Endothelial cell (in vitro differentiated cells): ENCODE measurements at regions not wholly inside any gene's neighbourhood (a gene's known extent, or its start where the extent isn't known, plus 50 kb on each side); places are given as distances from the start of the nearest gene placed in this dataset.
"Not testable (repeated sequence)": the region's sequence is repeated elsewhere in the genome, so short reads cannot be mapped to it uniquely, and the experiment has no call there.

ENCODE experiments used
- DNase-seq: peaks from one replicate; pipeline ENCODE4 v3.0.0; 2021; ENCODE audit warnings: low spot score
- H3K27ac Mint-ChIP-seq: one replicate; pipeline ENCODE4 v1.8.0; 2021; ENCODE audit warnings: mixed read lengths, inconsistent platforms; ENCODE audit not compliant: unreplicated experiment
- H3K27me3 Mint-ChIP-seq: one replicate; pipeline ENCODE4 v1.8.0; 2021; ENCODE audit warnings: mild to moderate bottlenecking, moderate library complexity, mixed read lengths, inconsistent platforms; ENCODE audit not compliant: unreplicated experiment
- H3K36me3 Mint-ChIP-seq: one replicate; pipeline ENCODE4 v1.8.0; 2021; ENCODE audit warnings: mild to moderate bottlenecking, low read depth, mixed read lengths, inconsistent platforms; ENCODE audit not compliant: unreplicated experiment
- H3K4me1 Mint-ChIP-seq: one replicate; pipeline ENCODE4 v1.8.0; 2021; ENCODE audit warnings: mild to moderate bottlenecking, mixed read lengths, inconsistent platforms; ENCODE audit not compliant: unreplicated experiment
- H3K4me3 Mint-ChIP-seq: one replicate; pipeline ENCODE4 v1.8.0; 2021; ENCODE audit warnings: mild to moderate bottlenecking, mixed read lengths, inconsistent platforms; ENCODE audit not compliant: unreplicated experiment
- H3K9me3 Mint-ChIP-seq: one replicate; pipeline ENCODE4 v1.8.0; 2021; ENCODE audit warnings: mixed read lengths, inconsistent platforms; ENCODE audit not compliant: unreplicated experiment
- TF ChIP-seq, protein P1 (sequence below): fragments of 200-600 bp; sonication (generic); IDR thresholded peaks from one replicate; pipeline ENCODE4 v1.5.0; 2021; ENCODE audit warnings: antibody characterized with exemption; ENCODE audit not compliant: unreplicated experiment

DNA sequence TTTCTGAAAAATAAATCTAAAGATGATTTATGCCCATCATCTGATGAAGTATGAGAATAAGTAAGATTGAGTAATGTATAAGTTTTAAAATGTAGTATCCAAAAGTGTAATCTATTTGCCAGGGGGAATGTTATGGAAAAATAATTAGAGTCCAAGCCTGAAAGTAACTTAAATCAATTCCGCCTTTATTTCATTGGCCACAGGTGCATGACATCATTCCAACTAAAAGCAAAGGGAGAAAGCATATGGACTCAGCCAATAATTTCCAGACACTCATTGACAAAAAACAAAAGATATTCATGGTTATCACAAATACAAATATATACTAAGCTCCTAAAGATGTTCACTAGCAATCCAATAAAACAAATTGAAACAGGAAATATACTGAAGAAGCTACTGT, 752.6 kb upstream of the TMEFF2 start:
- Mint-ChIP-seq H3K36me3 (no peaks in the 10 kb centered on the region), H3K9me3 (no peaks in the 10 kb centered on the region), H3K4me3 (no peak overlapping the region), H3K4me1 (no peaks in the 10 kb centered on the region), H3K27me3 (no peaks in the 10 kb centered on the region), H3K27ac (no peak overlapping the region)
- DNase-seq, result no peak
- TF ChIP-seq, protein P1, sequence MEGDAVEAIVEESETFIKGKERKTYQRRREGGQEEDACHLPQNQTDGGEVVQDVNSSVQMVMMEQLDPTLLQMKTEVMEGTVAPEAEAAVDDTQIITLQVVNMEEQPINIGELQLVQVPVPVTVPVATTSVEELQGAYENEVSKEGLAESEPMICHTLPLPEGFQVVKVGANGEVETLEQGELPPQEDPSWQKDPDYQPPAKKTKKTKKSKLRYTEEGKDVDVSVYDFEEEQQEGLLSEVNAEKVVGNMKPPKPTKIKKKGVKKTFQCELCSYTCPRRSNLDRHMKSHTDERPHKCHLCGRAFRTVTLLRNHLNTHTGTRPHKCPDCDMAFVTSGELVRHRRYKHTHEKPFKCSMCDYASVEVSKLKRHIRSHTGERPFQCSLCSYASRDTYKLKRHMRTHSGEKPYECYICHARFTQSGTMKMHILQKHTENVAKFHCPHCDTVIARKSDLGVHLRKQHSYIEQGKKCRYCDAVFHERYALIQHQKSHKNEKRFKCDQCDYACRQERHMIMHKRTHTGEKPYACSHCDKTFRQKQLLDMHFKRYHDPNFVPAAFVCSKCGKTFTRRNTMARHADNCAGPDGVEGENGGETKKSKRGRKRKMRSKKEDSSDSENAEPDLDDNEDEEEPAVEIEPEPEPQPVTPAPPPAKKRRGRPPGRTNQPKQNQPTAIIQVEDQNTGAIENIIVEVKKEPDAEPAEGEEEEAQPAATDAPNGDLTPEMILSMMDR, result no peak

DNA sequence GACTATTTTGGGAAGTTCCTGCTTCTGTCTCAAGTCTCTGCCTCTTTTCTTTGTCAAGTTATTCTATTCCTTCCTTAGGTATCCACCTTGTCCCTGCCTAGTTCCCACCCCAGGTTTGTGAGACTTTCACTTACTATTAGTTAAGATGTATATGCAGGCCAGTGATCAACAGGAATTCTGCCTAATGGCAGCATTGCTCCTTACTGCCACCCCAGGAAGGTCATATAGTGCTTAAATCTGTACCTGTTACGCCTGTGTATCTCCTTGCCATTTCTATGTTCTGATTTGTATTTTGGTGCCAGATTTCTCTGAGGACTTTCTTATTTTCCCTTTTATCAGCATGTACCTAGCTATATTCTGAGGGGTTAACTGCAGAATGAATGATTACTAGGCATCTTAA, 746.0 kb upstream of the TMEFF2 start:
- Mint-ChIP-seq H3K4me3 (no peak overlapping the region), H3K27ac (no peak overlapping the region), H3K27me3 (peaks cover 1% of the 10 kb centered on the region), H3K9me3 (no peaks in the 10 kb centered on the region), H3K36me3 (no peaks in the 10 kb centered on the region), H3K4me1 (no peaks in the 10 kb centered on the region)
- no peak for DNase-seq
- TF ChIP-seq, protein P1, result no peak

DNA sequence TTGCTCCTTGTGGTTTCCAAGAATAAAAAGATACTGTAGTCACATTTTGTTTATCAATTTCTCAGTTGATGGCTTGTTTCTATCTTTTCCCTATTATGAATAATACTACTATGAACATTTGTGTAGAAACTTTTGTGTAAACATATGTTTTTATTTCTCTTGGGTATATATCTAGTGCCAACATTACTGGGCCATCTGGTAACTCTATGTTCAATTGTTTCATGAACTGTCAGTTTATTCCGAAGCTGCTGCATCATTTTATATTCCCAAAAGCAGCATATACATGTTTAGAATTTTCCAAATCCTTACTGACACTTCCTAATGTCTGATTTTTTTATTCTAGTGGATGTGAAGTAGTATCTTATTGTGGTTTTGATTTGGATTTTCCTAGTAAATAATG, 737.6 kb upstream of the TMEFF2 start:
- H3K36me3 Mint-ChIP-seq, result no peaks in the 10 kb centered on the region
- TF ChIP-seq, protein P1, result no peak
- H3K4me3 Mint-ChIP-seq, result no peak overlapping the region

DNA sequence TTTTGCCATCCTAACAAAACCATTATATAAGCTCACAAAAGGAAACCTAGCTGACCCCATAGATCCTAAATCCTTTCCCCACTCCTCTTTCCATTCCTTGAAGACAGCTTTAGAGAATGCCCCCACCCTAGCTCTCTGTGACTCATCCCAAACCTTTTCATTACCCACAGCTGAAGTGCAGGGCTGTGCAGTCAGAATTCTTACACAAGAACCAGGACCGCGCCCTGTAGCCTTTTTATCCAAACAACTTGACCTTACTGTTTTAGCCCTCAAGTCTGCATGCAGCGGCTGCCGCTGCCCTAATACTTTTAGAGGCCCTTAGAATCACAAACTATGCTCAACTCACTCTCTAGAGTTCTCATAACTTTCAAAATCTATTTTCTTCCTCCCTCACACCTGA, 726.9 kb upstream of the TMEFF2 start:
- H3K27ac Mint-ChIP-seq, H3K4me1 Mint-ChIP-seq, H3K9me3 Mint-ChIP-seq, H3K36me3 Mint-ChIP-seq, H3K27me3 Mint-ChIP-seq, DNase-seq, H3K4me3 Mint-ChIP-seq: not testable (repeated sequence)

More for the DNA sequence above, 737.6 kb upstream of the TMEFF2 start:
- DNase-seq, result no peak
- H3K4me1 Mint-ChIP-seq, result no peaks in the 10 kb centered on the region
- no peaks in the 10 kb centered on the region for H3K9me3 Mint-ChIP-seq
- H3K27ac Mint-ChIP-seq, result no peak overlapping the region
- H3K27me3 Mint-ChIP-seq, result peaks cover 2% of the 10 kb centered on the region

DNA sequence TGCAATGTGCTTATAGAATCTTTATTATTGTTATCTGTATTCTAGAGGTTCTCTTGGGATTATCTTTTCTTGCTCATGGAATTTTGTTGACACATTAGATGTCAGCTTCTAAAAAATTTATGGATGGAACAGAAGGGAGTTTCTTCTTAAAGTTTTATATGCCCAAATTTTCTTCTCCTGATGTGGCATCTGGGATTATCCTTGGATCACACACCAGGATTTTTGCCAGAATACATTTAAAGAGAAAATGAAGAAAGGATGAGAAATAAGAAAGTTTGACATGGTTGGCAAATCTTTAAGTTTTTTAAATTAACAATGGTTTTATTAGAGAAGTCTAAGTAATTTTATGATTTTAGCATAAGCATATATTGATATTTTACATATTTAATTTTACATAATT, 706.7 kb upstream of the TMEFF2 start:
- TF ChIP-seq, protein P1, result no peak
- Mint-ChIP-seq H3K27ac (no peak overlapping the region), H3K9me3 (no peaks in the 10 kb centered on the region), H3K4me3 (no peak overlapping the region), H3K4me1 (no peaks in the 10 kb centered on the region), H3K36me3 (no peaks in the 10 kb centered on the region), H3K27me3 (no peaks in the 10 kb centered on the region)
- DNase-seq, result no peak

DNA sequence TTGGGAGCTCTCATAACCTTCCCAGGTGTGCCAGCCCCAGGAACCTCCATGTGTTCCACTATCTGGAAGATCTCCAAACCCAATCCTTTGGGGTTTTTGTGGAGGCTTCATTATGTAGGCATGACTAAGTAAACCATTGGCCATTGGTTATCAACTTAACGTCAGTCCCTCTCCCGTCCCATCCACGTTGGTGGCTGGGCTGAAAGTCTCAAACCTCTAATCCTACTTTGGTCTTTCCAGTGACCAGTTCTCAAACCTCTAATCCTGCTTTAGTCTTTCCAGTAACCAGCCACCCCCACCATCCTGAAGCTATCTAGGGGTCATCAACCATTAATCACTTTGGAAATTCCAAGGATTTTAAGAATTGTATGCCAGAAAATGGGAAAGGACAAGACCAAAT, 704.7 kb upstream of the TMEFF2 start:
- H3K4me3 Mint-ChIP-seq, result no peak overlapping the region
- H3K27ac Mint-ChIP-seq, result no peak overlapping the region
- DNase-seq, result no peak
- no peaks in the 10 kb centered on the region for H3K4me1 Mint-ChIP-seq
- H3K36me3 Mint-ChIP-seq, result no peaks in the 10 kb centered on the region
- no peaks in the 10 kb centered on the region for H3K9me3 Mint-ChIP-seq
- no peaks in the 10 kb centered on the region for H3K27me3 Mint-ChIP-seq
- TF ChIP-seq, protein P1, result no peak

DNA sequence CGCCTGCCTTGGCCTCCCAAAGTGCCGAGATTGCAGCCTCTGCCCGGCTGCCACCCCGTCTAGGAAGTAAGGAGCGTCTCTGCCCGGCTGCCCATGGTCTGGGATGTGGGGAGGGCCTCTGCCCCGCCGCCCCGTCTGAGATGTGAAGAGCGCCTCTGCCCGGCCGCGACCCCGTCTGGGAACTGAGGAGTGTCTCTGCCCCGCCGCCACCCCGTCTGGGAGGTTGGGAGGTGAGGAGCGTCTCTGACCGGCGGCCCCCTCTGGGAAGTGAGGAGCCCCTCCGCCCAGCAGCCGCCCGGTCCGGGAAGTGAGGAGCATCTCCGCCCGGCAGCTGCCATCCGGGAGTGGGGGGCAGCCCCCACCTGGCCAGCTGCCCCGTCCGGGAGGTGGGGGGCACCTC, 699.2 kb upstream of the TMEFF2 start:
- not testable (repeated sequence) for DNase-seq, H3K4me3 Mint-ChIP-seq, H3K27me3 Mint-ChIP-seq, H3K27ac Mint-ChIP-seq, H3K4me1 Mint-ChIP-seq, H3K9me3 Mint-ChIP-seq, H3K36me3 Mint-ChIP-seq
